DND-41 (cell line): ENCODE measurements at regions not wholly inside any gene's neighbourhood (a gene's known extent, or its start where the extent isn't known, plus 50 kb on each side); places are given as distances from the start of the nearest gene placed in this dataset.

Experiments used
- ATAC-seq: fragments of 200-7000 bp; cut with Tn5 transposase; 3 replicates; pipeline ENCODE4 v1.9.1; 2021; ENCODE audit warnings: low read depth; ENCODE audit not compliant: insufficient read depth
- DNase-seq: peaks from one replicate; pipeline ENCODE4 v3.0.0-alpha.2; 2020
- H2AFZ ChIP-seq: 2 replicates; pipeline ENCODE4 v1.6.0; 2012; ENCODE audit warnings: low read depth, low read length
- H3K27ac ChIP-seq: 2 replicates; pipeline ENCODE4 v1.5.1; 2012; ENCODE audit warnings: low read length, inconsistent platforms
- H3K27me3 ChIP-seq: fragments of 200-600 bp; sonication (generic); 2 replicates; pipeline ENCODE4 v1.6.0; 2012; ENCODE audit warnings: low read length, mild to moderate bottlenecking, inconsistent platforms; ENCODE audit not compliant: insufficient read depth, poor library complexity
- H3K36me3 ChIP-seq: 2 replicates; pipeline ENCODE4 v1.5.1; 2012; ENCODE audit warnings: low read length, inconsistent platforms; ENCODE audit not compliant: insufficient read depth
- H3K4me1 ChIP-seq: 2 replicates; pipeline ENCODE4 v1.5.1; 2012; ENCODE audit warnings: mild to moderate bottlenecking, low read length; ENCODE audit not compliant: insufficient read depth
- H3K4me2 ChIP-seq: 2 replicates; pipeline ENCODE4 v1.6.0; 2012; ENCODE audit warnings: mild to moderate bottlenecking, moderate library complexity, low read length, inconsistent platforms; ENCODE audit not compliant: insufficient read depth
- H3K4me3 ChIP-seq, 2 experiments: fragments of 200-600 bp in 1 of 2; shearing (Covaris generic) in 1 of 2; 2 replicates each; pipeline ENCODE4 v1.5.1; 2012 to 2016; ENCODE audit warnings: inconsistent platforms in 2 of 2, low read length in 2 of 2, mild to moderate bottlenecking in 2 of 2, low read depth in 1 of 2, moderate library complexity in 1 of 2
- H3K79me2 ChIP-seq: 2 replicates; pipeline ENCODE4 v1.6.0; 2012; ENCODE audit warnings: low read length, inconsistent platforms; ENCODE audit not compliant: insufficient read depth
- H3K9ac ChIP-seq: 2 replicates; pipeline ENCODE4 v1.6.0; 2012; ENCODE audit warnings: low read depth, mild to moderate bottlenecking, inconsistent platforms, low read length, moderate library complexity
- H3K9me3 ChIP-seq: 2 replicates; pipeline ENCODE4 v1.5.1; 2012; ENCODE audit warnings: low read length, moderate library complexity, mild to moderate bottlenecking, inconsistent platforms; ENCODE audit not compliant: insufficient read depth, severe bottlenecking
- H4K20me1 ChIP-seq: 2 replicates; pipeline ENCODE4 v1.6.0; 2012; ENCODE audit warnings: low read length; ENCODE audit not compliant: insufficient read depth
- EZH2 ChIP-seq: IDR thresholded peaks from 3 replicates; pipeline ENCODE4 v1.6.1; 2012; ENCODE audit warnings: borderline replicate concordance, low read depth, mild to moderate bottlenecking, moderate library complexity, low read length, inconsistent platforms; ENCODE audit not compliant: severe bottlenecking
- TF ChIP-seq, protein P1 (sequence below): IDR thresholded peaks from 2 replicates; pipeline ENCODE4 v1.5.1; 2012; ENCODE audit warnings: borderline replicate concordance, low read length, moderate library complexity, mild to moderate bottlenecking; ENCODE audit not compliant: poor library complexity, severe bottlenecking; ENCODE audit errors: extremely low read depth

DNA sequence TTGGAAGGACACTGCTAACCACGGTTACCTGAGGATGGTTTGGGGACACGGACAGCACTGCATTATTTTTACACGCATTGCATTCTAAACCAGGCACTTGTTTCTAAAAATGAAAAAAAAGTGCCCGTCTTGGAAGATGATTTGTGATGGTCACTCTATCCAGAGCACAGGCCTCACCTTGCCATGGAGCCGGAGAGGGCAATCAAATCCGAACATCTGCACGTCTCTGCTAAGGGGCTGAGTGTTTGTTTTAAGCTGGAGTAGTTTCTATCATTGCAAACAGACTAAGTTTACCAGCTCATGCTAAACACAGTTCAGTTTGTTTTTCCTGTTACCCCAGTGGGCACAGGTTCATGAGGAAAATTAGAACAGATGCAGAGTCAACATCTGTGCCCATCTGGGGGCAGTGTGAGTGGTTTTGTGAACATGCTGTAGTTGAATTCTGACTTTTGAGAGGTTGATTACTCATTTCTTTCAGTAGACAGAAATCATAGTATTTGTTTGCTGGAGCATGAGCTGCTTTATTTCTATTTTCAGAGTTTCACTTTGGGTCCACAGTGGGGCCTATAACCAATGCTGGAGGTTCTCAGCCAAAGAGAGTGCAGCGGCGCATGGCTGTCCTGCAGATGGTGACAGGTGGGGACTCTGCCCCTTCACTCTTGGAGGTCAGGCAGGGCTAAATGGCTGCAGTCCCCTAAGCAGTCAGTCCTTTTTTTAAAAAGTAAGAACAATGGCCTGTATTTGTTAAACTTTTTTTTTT is 65.4 kb upstream of the ENPP6 start:
- no peak overlapping the region for H3K4me2 ChIP-seq
- no peaks in the 10 kb centered on the region for H4K20me1 ChIP-seq
- no peak for DNase-seq
- no peaks in the 10 kb centered on the region for H3K79me2 ChIP-seq
- H3K9me3 ChIP-seq: no peaks in the 10 kb centered on the region
- H3K4me3 ChIP-seq: no peak overlapping the region
- H2AFZ ChIP-seq: no peak overlapping the region
- no peak overlapping the region for H3K27ac ChIP-seq
- TF ChIP-seq, protein P1, sequence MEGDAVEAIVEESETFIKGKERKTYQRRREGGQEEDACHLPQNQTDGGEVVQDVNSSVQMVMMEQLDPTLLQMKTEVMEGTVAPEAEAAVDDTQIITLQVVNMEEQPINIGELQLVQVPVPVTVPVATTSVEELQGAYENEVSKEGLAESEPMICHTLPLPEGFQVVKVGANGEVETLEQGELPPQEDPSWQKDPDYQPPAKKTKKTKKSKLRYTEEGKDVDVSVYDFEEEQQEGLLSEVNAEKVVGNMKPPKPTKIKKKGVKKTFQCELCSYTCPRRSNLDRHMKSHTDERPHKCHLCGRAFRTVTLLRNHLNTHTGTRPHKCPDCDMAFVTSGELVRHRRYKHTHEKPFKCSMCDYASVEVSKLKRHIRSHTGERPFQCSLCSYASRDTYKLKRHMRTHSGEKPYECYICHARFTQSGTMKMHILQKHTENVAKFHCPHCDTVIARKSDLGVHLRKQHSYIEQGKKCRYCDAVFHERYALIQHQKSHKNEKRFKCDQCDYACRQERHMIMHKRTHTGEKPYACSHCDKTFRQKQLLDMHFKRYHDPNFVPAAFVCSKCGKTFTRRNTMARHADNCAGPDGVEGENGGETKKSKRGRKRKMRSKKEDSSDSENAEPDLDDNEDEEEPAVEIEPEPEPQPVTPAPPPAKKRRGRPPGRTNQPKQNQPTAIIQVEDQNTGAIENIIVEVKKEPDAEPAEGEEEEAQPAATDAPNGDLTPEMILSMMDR: no peak
- no peak for TF ChIP-seq EZH2
- no peaks in the 10 kb centered on the region for H3K4me1 ChIP-seq
- H3K27me3 ChIP-seq: peaks cover 5% of the 10 kb centered on the region
- H3K9ac ChIP-seq: no peak overlapping the region
- ATAC-seq: no peak; the same call in 2 of the 3 replicates
- H3K36me3 ChIP-seq: no peaks in the 10 kb centered on the region

DNA sequence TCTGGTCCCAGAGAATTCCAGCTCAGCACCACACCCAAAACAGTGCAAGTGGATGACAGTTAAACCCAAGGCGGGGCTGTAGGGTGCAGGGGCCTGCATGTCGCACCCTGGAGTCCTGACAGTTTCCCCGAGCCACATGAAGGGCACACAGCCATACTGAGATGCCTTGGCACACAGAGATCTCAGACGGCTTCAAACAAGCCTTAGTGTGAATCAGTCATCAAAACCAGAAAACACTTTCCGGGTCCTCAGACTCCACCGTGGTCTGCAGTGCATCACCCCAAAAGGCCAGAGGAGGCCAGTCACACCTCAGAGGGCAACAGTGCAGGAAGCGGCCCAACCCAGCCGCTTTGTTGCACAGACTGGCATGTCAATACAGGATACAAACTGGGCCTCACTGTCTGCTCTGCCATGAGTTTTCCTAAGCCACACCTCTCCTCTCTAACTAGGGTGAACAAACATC is 64.6 kb upstream of the ENPP6 start:
- Histone ChIP-seq H3K27ac (no peak overlapping the region), H3K9ac (no peak overlapping the region), H3K4me3 (no peak overlapping the region), H3K9me3 (no peaks in the 10 kb centered on the region), H3K36me3 (no peaks in the 10 kb centered on the region), H3K4me2 (no peak overlapping the region), H3K79me2 (no peaks in the 10 kb centered on the region), H3K4me1 (no peaks in the 10 kb centered on the region), H2AFZ (no peak overlapping the region), H4K20me1 (no peaks in the 10 kb centered on the region), H3K27me3 (no peaks in the 10 kb centered on the region)
- TF ChIP-seq, protein P1: no peak
- no peak for TF ChIP-seq EZH2
- DNase-seq (no peak), ATAC-seq (peak; percentile 57; the same call in 2 of the 3 replicates)

DNA sequence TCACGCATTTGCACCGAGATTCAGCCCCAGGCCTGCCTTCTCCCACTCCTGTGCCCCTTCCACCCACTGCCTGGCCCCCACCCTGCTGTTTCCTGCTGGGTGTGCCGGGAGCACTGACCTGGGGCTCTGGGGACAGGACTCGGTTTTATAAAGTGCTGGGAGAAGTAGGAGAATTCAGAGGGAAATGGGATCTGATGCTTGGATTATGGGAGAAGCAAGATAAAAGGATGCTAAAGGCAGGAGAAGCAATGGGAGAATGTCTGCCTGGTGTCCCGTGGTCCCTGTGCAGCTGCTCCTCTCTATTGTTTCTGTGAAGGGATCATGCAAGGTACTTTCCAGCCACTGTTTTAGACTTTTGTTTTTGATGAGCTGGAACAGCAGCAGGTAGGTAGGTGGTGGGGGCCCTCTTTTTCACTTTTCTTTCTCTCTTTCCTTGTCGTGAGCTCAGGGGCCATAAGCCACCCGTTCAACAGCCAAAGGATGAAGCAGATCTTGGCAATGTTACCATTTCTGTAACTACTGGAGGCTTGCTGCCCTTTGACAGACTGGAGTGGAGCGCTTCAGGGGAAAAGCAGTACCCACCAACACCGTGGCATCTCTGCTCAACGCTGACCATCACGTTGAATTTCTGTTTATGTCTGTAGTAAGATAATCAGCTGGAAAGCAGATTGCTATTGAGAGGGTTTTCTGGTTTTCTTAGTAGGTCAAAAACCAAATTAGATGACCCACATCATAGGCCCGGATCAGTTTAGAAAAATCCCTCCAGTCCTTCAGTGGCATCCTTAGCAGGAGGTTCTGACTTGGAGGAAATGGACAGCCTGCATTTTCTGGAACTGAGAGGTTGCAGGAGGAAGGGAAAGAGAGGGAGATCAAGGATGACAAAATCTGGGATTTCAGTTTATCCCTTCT is 63.8 kb upstream of the ENPP6 start:
- Histone ChIP-seq H2AFZ (no peak overlapping the region), H3K4me2 (no peak overlapping the region), H3K27ac (no peak overlapping the region), H3K79me2 (no peaks in the 10 kb centered on the region), H3K36me3 (no peaks in the 10 kb centered on the region), H3K9me3 (no peaks in the 10 kb centered on the region), H4K20me1 (no peaks in the 10 kb centered on the region), H3K4me3 (no peak overlapping the region), H3K4me1 (no peaks in the 10 kb centered on the region), H3K27me3 (no peaks in the 10 kb centered on the region), H3K9ac (no peak overlapping the region)
- no peak for TF ChIP-seq EZH2
- TF ChIP-seq, protein P1: no peak
- DNase-seq (no peak), ATAC-seq (no peak)
